ENCODE measurements at regions not wholly inside any gene's neighbourhood (a gene's known extent, or its start where the extent isn't known, plus 50 kb on each side); places are given as distances from the start of the nearest gene placed in this dataset.
A peak's percentile ranks its signal among the peaks of the same experiment; 100 is the strongest.

- BruUV-seq (replicated peaks), result no TSS peak
- ChIA-PET POLR2A (no interaction called here), CTCF (interaction anchor here (0.6 kb wide), 1 partner anchor 19 kb away, joined by 3 read pairs; no protein-coding TSS in a partner anchor)
- intact Hi-C loops (cut with micrococcal nuclease), result no loop called here
- no peak for DNase-seq (ENCODE audit: unreplicated experiment)
- no peak overlapping the region for H3K27ac Mint-ChIP-seq (ENCODE audit: low read depth, unreplicated experiment)
- peaks cover 3% of the 10 kb centered on the region for H3K4me1 Mint-ChIP-seq (ENCODE audit: insufficient read depth, unreplicated experiment)
- no peaks in the 10 kb centered on the region for H3K9me3 Mint-ChIP-seq (ENCODE audit: unreplicated experiment)
- peaks cover 46% of the 10 kb centered on the region for H3K27me3 Mint-ChIP-seq (ENCODE audit: insufficient read depth, unreplicated experiment)
- H3K36me3 Mint-ChIP-seq (ENCODE audit: insufficient read depth, unreplicated experiment), result no peaks in the 10 kb centered on the region
- no peak for TF ChIP-seq CTCF (IDR thresholded peaks at IDR 0.05; ENCODE audit: unreplicated experiment)
- H3K4me3 Mint-ChIP-seq (ENCODE audit: unreplicated experiment), result no peak overlapping the region
Measured at GRCh38 chr2:76501641-76502040, 790.9 kb upstream of the GCFC2 start.

GRCh38 chr2:76498360-76498759 lies 787.6 kb upstream of the GCFC2 start:
- no peak for TF ChIP-seq CTCF (IDR thresholded peaks at IDR 0.05; ENCODE audit: unreplicated experiment)
- CTCF ChIA-PET, result interaction anchor here (0.6 kb wide), 1 partner anchor 1807 kb away, joined by 3 read pairs; no protein-coding TSS in a partner anchor
- no peaks in the 10 kb centered on the region for H3K9me3 Mint-ChIP-seq (ENCODE audit: unreplicated experiment)
- H3K4me3 Mint-ChIP-seq (ENCODE audit: unreplicated experiment), result no peak overlapping the region
- BruUV-seq (replicated peaks), result no TSS peak
- intact Hi-C loops (cut with micrococcal nuclease), result no loop called here
- H3K36me3 Mint-ChIP-seq (ENCODE audit: insufficient read depth, unreplicated experiment), result no peaks in the 10 kb centered on the region
- peaks cover 38% of the 10 kb centered on the region for H3K27me3 Mint-ChIP-seq (ENCODE audit: insufficient read depth, unreplicated experiment)
- DNase-seq (ENCODE audit: unreplicated experiment), result no peak
- POLR2A ChIA-PET, result no interaction called here
- no peak overlapping the region for H3K27ac Mint-ChIP-seq (ENCODE audit: low read depth, unreplicated experiment)
- no peaks in the 10 kb centered on the region for H3K4me1 Mint-ChIP-seq (ENCODE audit: insufficient read depth, unreplicated experiment)

GRCh38 chr2:76491503-76491902 lies 780.8 kb upstream of the GCFC2 start:
- no peak for TF ChIP-seq CTCF (IDR thresholded peaks at IDR 0.05; ENCODE audit: unreplicated experiment)
- POLR2A ChIA-PET, result interaction anchor here (0.6 kb wide), 1 partner anchor 13 kb away, joined by 3 read pairs; no protein-coding TSS in a partner anchor
- H3K36me3 Mint-ChIP-seq (ENCODE audit: insufficient read depth, unreplicated experiment), result no peaks in the 10 kb centered on the region
- H3K4me1 Mint-ChIP-seq (ENCODE audit: insufficient read depth, unreplicated experiment), result peaks cover 5% of the 10 kb centered on the region
- peak; percentile 34 for DNase-seq (ENCODE audit: unreplicated experiment)
- peaks cover 33% of the 10 kb centered on the region for H3K27me3 Mint-ChIP-seq (ENCODE audit: insufficient read depth, unreplicated experiment)
- BruUV-seq (replicated peaks), result no TSS peak
- H3K4me3 Mint-ChIP-seq (ENCODE audit: unreplicated experiment), result no peak overlapping the region
- CTCF ChIA-PET, result no interaction called here
- intact Hi-C loops (cut with micrococcal nuclease), result no loop called here
- H3K9me3 Mint-ChIP-seq (ENCODE audit: unreplicated experiment), result no peaks in the 10 kb centered on the region
- H3K27ac Mint-ChIP-seq (ENCODE audit: low read depth, unreplicated experiment), result no peak overlapping the region

- Mint-ChIP-seq H3K4me1 (ENCODE audit: insufficient read depth, unreplicated experiment) (no peaks in the 10 kb centered on the region), H3K27ac (ENCODE audit: low read depth, unreplicated experiment) (no peak overlapping the region), H3K27me3 (ENCODE audit: insufficient read depth, unreplicated experiment) (peaks cover 33% of the 10 kb centered on the region), H3K4me3 (ENCODE audit: unreplicated experiment) (no peak overlapping the region), H3K36me3 (ENCODE audit: insufficient read depth, unreplicated experiment) (no peaks in the 10 kb centered on the region), H3K9me3 (ENCODE audit: unreplicated experiment) (no peaks in the 10 kb centered on the region)
- TF ChIP-seq CTCF (IDR thresholded peaks at IDR 0.05; ENCODE audit: unreplicated experiment), result no peak
- intact Hi-C loops (cut with micrococcal nuclease), result no loop called here
- ChIA-PET POLR2A (interaction anchor here (0.7 kb wide), 1 partner anchor 13 kb away, joined by 3 read pairs; no protein-coding TSS in a partner anchor), CTCF (interaction anchor here (1.2 kb wide), 1 partner anchor 122 kb away, joined by 3 read pairs; no protein-coding TSS in a partner anchor)
- no peak for DNase-seq (ENCODE audit: unreplicated experiment)
- no TSS peak for BruUV-seq (replicated peaks)
Measured at GRCh38 chr2:76478266-76479035, 767.7 kb upstream of the GCFC2 start.

Data from MCF 10A (cell line).